Activated CD8-positive, alpha-beta memory T cell treated with anti-CD3 and anti-CD28 coated beads for 48 hours (primary cell): ENCODE measurements at regions not wholly inside any gene's neighbourhood (a gene's known extent, or its start where the extent isn't known, plus 50 kb on each side); places are given as distances from the start of the nearest gene placed in this dataset.

ENCODE experiments used
- DNase-seq, 3 experiments: peaks; one replicate each; pipeline ENCODE4 v3.0.0-alpha.2; 2020; ENCODE audit warnings: low read depth in 2 of 3, low spot score in 2 of 3

DNA sequence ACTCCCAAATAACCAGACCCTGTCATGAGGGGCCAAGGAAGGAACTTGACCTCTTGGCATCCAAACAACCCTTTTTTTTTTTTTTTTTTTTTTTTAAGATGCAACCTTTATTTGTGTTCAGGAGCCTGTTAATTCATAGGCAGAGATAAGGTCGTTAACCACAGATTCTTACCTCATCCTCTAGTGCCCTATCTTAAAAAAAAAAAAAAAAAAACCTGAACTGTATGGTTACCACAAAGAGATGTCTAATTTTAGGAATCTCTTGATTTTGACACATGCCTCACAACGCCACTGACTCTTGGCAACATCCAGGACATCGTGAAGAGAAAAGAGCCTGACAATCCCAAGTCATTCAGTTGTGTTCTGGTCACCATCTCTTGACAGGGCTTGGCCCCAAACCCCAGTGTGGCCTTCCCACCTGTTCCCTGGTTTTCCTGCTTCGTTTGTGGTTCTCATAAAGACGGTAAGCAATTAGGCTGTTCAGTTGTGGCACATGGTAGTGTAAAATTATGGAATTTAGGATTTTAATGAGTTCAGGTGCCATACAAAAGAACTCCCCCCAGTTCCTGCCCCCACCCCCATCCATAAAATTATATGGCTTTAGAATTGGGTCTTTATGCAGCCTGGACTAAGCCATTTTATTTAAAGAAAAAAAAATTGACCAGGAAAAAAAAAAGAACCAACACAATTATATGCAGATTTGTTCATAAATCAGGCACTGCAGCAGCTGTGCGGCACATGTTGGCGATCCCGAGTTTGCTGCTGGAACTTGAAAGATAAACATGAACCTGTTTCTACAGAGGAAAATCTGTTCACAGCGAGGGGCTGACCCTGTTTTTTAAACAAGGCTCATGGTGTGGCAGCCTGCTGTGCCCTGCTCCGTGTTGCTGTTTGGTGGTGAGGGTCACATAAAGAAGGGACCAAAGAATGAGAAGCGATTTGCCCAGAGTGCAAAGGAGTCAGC is 267.8 kb upstream of the CLINT1 start:
- DNase-seq = no peak

DNA sequence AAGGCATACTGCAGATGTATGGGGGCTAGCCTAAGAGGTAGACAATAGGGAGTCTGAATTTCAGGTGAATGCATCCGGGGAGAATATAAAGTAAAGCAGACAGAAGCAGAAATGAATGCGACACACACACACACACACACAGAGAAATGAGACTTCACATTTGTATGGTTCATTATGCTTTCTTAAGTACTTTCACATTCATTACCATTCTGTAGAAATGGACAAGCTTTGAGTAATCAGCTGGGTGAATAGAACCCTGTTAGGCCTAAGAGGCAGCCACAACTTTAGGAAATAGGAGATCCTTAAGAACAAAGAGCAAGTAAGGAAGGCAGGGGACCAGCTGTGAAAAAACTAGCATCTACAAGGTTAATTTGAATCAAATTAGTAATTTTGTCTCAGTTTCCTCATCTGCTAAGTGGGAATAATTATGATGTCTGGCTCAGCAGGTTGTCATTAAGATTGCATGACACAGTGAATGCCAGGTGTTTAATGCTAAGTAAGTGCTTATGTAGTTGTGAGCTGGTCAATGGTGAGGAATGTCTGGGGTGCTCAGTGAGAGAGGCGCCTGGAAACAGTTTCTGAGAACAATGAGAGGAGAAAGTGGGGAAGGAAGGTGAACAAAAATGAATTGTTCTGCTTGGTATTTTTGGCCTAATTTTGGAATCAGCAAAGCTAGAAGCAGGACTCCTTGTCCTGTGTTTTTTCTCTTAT is 265.8 kb upstream of the CLINT1 start:
- DNase-seq = no peak

- no peak for DNase-seq
These were observed 264.6 kb upstream of the CLINT1 start for GRCh38 chr5:158123595-158123994.

DNA sequence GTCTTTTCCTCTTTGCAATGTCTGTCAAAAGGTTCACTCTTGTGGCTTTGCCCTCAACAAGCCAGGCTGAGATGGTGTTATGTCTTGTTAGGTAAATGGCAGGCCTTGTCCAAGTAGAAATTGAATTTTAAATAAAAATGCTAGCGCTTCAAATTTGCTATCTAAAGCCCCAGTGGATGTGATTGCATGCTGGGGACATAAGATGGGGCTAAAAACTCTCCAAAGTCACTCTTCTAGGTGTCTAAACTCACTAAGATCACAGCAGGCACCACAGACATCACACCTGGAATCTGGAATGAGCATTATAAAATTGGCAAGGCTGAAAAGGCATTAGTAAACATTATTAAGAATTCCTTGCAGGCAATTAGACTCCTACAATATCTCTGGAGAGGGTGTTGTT is 262.7 kb upstream of the CLINT1 start:
- no peak for DNase-seq

GRCh38 chr5:158120760-158121159 is 261.8 kb upstream of the CLINT1 start:
- no peak for DNase-seq

DNA sequence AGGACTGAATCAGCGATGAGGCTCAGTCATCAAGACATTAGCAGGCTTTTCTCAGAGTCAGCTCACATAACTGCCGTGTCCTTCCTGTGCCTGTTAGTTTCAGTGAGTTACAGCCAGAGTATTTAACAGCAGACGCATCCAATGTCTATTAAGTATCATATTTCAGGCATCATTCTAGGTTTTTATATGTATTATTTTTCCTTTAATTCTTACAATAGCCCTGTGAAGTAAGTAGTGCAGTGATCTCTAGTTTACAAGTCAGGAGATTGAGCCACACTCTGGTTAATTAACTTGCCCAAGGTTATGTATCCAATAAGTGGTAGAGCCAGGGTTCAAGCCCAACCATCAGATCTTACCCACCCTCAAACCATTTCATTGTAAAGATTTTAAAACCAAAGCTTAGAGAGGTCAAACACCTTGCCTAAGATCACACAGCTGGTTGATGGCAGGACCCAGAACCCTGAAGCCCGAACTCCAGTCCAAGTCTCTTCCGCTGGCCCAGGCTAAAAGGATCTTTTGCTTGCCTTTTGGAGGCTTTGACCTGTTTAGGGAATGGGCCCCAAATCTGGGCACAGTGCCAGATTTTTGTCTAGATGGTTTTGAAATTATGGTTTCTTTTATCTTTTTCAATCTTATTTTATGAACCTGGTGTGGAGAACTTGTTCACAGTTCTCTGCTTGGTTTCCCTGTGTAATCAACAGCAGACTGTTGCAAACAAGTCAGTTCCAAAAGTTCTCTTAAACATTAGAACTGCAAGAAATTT is 261.2 kb upstream of the CLINT1 start:
- no peak for DNase-seq

GRCh38 chr5:158117467-158118160 is 258.7 kb upstream of the CLINT1 start:
- DNase-seq = no peak

DNA sequence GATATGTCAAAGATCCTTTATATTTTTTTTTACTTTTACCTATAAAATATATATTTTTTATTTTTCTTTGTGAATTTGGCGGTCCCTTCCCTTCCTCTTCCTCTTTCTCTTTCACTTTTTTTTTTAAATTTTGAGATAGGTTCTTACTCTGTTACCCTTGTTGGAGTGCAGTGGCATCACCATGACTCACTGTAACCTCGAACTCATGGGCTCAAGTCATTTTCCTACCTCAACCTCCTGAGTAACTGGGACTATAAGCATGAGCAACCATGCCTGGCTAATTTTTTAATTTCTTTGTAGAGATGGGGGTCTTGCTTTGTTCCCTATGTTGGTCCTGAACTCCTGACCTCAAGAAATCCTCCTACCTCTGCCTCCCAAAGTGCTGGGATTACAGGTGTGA is 258.0 kb upstream of the CLINT1 start:
- DNase-seq = no peak

DNA sequence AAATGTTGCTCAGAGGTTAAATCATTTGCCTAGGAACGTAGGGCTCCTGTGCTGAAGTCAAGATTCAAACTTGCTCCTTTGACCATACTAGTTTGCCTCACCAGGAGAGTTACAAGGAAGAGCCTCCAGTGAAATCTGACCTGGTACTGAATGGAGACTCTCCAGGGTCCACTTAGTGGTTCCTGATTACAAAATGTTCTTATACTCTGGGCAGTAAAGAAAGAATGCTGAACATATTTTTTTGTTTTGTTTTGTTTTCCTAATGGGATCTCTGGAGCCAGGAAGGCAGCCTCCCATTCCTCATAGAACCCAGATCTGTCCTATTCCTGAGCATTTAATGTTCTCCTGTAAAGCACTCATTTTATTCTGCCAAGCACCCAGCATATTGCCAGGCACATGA is 256.5 kb upstream of the CLINT1 start:
- DNase-seq = no peak

- no peak for DNase-seq
These were observed 249.2 kb upstream of the CLINT1 start for GRCh38 chr5:158108177-158108576.

DNA sequence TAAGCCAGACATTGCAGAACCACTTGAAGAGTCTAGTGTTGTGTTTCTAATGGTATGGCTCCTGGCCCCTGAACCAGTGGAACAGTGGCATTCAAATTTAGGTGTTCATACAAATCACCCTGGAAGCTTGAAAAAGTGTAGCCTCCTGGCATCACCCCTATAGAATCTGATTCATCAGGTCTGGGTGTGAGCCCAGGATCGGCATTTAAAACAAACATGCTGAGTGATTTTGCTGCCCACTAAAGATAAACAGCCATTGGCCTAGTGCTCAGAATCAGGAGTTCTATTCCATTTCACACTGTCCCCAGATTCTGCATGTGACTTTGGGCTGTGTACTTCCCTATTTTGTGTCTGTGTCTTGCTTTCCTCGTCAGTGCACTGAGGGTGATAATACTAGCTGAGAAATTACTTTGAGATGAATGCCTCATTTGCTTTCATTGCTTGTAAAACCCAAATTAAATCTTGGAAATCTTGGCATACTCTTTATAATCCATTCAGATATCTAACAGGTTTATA is 241.5 kb upstream of the CLINT1 start:
- no peak for DNase-seq

DNA sequence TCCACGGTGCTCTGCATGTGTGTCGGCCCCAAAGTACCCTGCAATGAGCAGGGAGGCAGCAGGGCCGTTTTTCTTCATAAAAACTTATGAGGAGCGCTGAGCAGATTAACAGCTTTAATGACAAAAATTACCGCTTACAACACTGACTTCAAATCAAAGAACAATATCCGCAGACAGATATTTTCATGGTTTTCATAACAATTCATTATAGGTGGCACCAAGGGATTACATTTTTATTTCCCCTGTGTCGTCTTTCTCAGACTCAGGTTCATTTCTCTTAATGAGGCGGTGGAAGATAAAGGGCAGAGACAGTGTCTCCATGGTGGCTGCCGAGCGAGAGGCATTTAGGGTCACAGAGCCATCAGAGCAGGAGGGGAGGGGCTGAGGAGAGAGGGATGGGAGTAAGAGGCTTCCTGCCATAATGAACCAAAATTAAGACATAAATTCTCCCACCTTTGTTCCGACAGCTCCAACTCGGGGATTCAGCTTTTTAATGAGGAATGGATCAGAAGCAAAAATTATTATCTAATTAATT is 240.7 kb upstream of the CLINT1 start:
- no peak for DNase-seq

DNA sequence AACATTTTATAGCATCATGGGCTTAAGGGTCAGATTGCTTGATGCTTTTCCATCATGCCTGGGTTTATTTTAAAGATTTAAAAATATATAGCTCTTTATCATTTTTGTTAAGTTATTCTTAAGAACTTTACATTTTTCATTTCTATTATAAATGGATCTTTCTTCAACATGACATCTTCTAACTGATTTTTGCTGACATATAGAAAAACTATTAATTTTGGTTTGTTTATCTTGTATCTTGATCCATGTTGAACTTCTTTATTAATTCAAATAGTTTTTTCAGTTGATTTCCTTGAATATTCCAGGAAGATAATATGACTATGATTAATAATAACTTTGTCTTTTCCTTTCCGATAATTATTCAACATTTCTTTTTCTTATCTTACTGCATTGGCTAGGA is 237.9 kb upstream of the CLINT1 start:
- DNase-seq = no peak

DNA sequence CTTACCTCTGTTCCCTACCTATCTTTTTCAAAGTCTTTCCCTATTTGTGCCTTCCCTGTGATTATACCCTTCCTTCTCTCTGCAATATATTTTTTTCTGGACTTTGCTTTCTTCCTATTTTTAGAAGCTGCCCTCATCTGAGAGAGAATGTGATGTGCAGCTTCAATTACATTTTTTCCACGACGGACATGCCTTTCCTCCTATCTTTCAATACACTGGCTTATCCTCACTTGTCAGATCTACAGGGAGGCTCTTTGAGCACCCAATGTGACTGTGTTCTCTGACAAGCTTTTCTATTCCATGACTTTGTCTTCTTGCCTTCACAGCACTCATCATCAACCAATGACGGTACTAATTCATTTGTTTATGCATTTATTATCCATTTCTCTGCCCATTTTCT is 227.9 kb upstream of the CLINT1 start:
- no peak for DNase-seq

- DNase-seq = no peak
These were observed 225.3 kb upstream of the CLINT1 start for GRCh38 chr5:158084292-158084691.

- no peak for DNase-seq
These were observed 223.8 kb upstream of the CLINT1 start for GRCh38 chr5:158082696-158083287.

DNA sequence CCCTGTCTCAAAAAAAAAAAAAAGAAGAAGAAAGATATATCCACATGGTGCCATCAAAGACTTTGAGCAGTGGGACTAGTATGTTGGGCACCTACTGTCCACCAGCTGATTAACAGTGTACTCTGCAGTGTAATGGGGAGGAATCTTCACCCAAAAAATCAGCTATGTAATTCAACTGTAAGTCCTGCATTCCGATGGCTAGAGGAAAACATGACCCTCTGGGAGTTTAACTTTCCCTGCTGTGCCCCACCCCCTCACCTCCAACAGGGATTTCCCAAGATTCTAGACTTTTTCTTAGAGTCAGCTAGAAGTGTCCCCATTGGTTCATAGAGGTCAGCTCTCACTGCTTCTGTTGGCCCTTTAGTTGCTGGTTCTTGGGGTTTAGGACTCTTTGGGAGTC is 221.2 kb upstream of the CLINT1 start:
- DNase-seq = no peak

DNA sequence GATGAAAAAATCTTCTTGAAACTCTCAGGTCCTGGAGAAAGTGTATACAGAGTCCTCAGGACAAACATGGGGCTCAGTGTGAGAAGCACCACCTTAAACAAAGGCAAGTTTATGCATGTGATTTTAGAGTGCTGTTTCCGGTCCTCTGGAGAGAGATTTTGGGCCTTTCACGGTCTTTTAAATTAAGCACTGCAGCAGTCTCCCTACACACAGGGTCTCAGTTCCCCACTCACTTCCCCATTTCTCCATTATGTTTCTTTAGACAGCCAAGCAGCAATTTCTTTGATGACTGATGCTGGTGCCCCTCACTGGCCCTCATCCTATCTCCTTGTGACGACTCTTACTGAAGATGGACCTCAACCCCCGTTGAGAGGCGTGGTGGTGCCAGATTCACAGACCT is 220.2 kb upstream of the CLINT1 start:
- DNase-seq = no peak

- DNase-seq = peak in 1 of 3 experiments; percentile 16
These were observed 216.2 kb upstream of the CLINT1 start for GRCh38 chr5:158074992-158075769.
